GM10248 (cell line): ENCODE measurements at regions not wholly inside any gene's neighbourhood (a gene's known extent, or its start where the extent isn't known, plus 50 kb on each side); places are given as distances from the start of the nearest gene placed in this dataset.

ENCODE experiments used
- CTCF ChIA-PET: fragments of 300-600 bp; sonication (Branson Sonifier 250); formaldehyde crosslinking; extraction: SDS; loops from one replicate; lab custom pipeline; 2021; ENCODE audit warnings: antibody characterized with exemption; lab: Yijun Ruan, JAX
- POLR2A ChIA-PET: fragments of 350-650 bp; sonication (Branson Sonifier 250); formaldehyde crosslinking; extraction: SDS; loops from one replicate; lab custom pipeline; 2020; ENCODE audit warnings: antibody characterized with exemption; lab: Yijun Ruan, JAX
- DNase-seq: peaks from one replicate; pipeline ENCODE4 v3.0.0; 2012; ENCODE audit errors: extremely low spot score
- TF ChIP-seq, protein P1 (sequence below): IDR thresholded peaks from 2 replicates; pipeline ENCODE4 v1.5.1; 2012; ENCODE audit warnings: mild to moderate bottlenecking, low read depth; ENCODE audit errors: extremely low read depth, missing control alignments, control extremely low read depth

DNA sequence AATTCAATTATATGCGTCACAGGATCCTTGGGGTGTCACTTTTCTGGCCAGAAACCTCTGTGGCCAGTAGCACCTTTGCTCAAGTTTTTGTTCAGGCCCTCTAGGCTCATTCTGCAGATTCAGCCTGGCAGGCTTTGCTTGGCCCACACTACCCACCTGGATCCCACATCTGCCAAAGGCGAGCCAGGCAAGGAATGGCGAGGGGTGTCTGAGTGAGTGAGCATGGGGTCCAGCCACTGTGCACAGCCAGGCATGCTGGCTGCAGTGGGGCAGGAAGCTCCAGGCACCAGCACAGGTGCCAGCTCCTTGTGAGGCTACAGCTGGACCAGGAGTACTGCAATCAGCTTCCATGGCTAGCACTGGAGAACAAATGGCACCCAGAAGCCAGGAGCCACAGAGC, 914.9 kb downstream of the FSTL5 start:
- no peak for DNase-seq
- POLR2A ChIA-PET: no interaction called here
- CTCF ChIA-PET: interaction anchor here (0.9 kb wide), 1 partner anchor 13 kb away, joined by 3 read pairs; no protein-coding TSS in a partner anchor
- TF ChIP-seq, protein P1, sequence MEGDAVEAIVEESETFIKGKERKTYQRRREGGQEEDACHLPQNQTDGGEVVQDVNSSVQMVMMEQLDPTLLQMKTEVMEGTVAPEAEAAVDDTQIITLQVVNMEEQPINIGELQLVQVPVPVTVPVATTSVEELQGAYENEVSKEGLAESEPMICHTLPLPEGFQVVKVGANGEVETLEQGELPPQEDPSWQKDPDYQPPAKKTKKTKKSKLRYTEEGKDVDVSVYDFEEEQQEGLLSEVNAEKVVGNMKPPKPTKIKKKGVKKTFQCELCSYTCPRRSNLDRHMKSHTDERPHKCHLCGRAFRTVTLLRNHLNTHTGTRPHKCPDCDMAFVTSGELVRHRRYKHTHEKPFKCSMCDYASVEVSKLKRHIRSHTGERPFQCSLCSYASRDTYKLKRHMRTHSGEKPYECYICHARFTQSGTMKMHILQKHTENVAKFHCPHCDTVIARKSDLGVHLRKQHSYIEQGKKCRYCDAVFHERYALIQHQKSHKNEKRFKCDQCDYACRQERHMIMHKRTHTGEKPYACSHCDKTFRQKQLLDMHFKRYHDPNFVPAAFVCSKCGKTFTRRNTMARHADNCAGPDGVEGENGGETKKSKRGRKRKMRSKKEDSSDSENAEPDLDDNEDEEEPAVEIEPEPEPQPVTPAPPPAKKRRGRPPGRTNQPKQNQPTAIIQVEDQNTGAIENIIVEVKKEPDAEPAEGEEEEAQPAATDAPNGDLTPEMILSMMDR: no peak

DNA sequence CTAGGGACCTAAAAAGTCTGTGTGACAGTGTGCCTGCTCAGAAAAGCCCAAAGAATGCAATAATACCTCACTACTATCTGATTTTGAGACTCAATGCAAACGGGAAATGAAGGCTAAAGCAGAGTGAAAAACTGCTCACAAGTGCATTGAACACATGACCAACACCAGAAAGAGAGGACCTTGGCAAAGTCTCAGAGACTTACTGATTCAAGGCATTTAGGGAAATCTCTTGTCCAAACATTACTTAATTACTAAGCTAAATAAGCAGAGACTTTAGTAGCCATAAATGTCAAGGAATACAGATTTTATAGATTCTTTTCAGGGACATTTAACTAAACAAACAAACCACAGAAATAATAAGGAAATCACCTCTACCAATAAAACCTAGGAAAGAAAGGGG, 916.0 kb downstream of the FSTL5 start:
- CTCF ChIA-PET: interaction anchor here (1.1 kb wide), 1 partner anchor 14 kb away, joined by 3 read pairs; no protein-coding TSS in a partner anchor
- TF ChIP-seq, protein P1: no peak
- POLR2A ChIA-PET: no interaction called here
- no peak for DNase-seq

DNA sequence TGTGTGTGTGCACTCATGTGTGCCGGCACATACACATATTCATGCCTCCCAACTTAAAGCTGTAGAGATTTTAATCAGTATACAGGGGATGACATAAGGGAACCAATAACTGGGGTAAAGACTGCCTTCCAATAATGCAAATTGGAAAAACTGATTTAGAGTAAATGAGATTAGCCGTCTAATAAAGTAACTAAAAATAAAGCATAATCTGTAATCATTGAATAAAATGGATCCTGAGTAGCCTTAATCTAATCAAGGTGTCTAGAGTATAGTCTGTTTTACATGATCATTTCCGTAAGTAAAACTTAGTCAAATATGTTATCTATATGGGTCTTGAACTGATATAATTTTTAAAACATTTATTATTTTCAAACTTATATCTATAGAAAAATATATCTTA, 925.8 kb downstream of the FSTL5 start:
- TF ChIP-seq, protein P1: no peak
- DNase-seq: no peak
- POLR2A ChIA-PET: no interaction called here
- CTCF ChIA-PET: no interaction called here

DNA sequence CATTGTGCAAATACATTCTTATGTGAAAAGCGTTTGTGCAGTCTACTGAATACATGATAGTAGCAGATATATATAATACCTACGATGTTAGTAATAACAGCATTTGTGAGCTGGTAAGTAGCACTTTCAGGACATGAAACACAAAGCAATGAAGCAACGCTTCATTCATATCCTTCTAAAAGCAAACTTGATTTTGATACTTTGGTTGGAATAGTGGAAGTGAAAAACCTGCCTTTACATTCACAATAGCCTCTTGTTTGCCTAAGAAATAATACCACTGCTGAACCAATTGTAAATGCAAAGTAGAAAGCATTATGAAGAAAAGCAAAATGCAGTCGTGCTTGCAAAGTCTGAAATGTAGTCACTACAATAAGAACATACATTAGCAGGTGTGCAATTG, 926.3 kb downstream of the FSTL5 start:
- TF ChIP-seq, protein P1: no peak
- ChIA-PET CTCF (no interaction called here), POLR2A (no interaction called here)
- no peak for DNase-seq

DNA sequence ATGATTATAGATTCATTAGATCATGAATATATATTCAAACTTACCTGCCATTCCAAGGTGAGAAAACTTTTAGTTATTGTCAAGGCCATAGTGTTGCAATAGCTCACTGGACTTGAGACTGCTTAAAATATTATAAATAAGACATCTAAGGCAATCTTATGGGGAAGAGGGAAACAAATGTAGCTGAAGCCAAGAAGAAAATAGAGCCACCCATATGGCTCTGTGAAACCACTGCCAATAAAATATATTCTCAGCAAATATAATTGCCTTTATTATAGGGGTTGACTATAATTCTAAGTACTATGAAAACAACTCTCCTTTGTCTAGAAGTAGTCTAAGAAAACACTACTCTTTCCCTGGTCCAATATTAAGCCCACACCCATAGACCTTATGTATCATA, 938.5 kb downstream of the FSTL5 start:
- POLR2A ChIA-PET: no interaction called here
- TF ChIP-seq, protein P1: no peak
- DNase-seq: no peak
- CTCF ChIA-PET: no interaction called here

DNA sequence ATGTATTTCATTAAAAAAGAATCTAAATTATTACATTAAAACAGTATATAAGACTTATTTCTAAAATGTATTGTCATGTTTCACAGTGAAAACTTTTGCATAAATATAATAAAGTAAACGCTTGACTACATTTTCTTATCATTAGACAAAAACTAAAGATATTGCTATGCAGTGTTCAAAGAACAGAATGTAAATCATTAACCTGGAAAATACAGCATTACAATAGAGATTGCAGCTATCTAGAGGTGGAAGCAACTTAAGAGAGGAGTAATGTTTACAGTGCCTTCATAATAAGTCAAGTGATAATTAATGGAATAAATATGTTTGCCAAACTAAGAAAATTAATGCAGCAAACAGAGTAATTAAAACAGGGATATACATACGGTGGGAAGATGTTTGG, 940.9 kb downstream of the FSTL5 start:
- ChIA-PET POLR2A (no interaction called here), CTCF (no interaction called here)
- TF ChIP-seq, protein P1: no peak
- no peak for DNase-seq
